ENCODE measurements at regions not wholly inside any gene's neighbourhood (a gene's known extent, or its start where the extent isn't known, plus 50 kb on each side); places are given as distances from the start of the nearest gene placed in this dataset.

DNA sequence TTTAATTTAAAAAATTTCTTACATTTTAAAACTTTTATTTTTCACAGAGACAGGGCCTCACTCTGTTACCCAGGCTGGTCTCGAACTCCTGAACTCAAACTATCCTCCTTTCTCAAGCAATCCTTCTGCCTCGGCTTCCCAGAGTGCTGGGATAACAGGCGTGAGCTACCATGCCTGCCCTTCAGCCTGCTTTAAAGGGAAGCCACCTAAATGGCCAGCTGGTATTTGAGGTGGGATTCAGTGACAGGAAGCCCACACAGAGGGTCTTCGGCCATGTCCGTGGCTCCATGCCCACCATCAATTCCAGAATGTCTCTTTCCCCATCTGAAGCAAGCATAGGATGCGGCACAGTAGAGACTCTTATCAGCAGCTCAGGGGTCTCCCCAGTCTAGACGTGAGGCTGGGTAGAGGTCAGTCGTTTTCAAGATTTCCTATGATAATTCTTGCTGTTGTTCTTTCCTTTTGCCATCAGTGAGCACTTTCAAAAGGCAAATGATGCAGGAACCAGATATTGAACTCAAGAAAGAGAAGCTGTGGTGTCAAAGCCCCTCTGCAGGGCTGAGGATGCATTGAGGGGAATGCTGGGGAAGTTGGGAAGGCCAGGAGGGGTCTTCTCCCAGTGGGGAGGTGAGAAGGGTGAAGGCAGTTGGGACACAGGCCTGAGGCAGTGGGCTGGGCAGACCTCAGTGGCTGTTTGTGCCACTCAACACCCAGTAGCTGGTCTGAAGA lies 291.5 kb upstream of the IGFBP3 start:
- Histone ChIP-seq H2AFZ (no peak overlapping the region), H3F3A (replicated peaks; ENCODE audit: low read depth) (no peaks in the 10 kb centered on the region), H3K27ac (ENCODE audit: low read depth) (no peak overlapping the region), H3K27me3 (ENCODE audit: insufficient read depth) (no peaks in the 10 kb centered on the region), H3K36me3 (ENCODE audit: insufficient read depth) (no peaks in the 10 kb centered on the region), H4K20me1 (replicated peaks; ENCODE audit: insufficient read depth) (no peaks in the 10 kb centered on the region), H3K4me1 (ENCODE audit: insufficient read depth) (no peaks in the 10 kb centered on the region), H3K9me2 (ENCODE audit: insufficient read depth) (0 out of 2 replicates have a peak, but pooled peaks cover 8% of the 10 kb centered on the region), H3K4me2 (no peak overlapping the region), H3K4me3 (no peak overlapping the region), H3K79me2 (replicated peaks; ENCODE audit: insufficient read depth) (no peaks in the 10 kb centered on the region)
- no peaks in the 10 kb centered on the region; the same call in 2 of the 3 replicates for H3K4me1 Mint-ChIP-seq
- no peak overlapping the region for H3K4me3 Mint-ChIP-seq
- no peak for ATAC-seq
- no peaks in the 10 kb centered on the region for H3K9me3 Mint-ChIP-seq
- no peak for DNase-seq (ENCODE audit: low spot score)
- H3K27me3 Mint-ChIP-seq (ENCODE audit: insufficient read depth, low read depth, poor library complexity) = peaks cover under 1% of the 10 kb centered on the region
- H3K27ac Mint-ChIP-seq = no peak overlapping the region
- no peaks in the 10 kb centered on the region; the same call in 2 of the 3 replicates for H3K36me3 Mint-ChIP-seq (ENCODE audit: low read depth)
- TF ChIP-seq, protein P1, sequence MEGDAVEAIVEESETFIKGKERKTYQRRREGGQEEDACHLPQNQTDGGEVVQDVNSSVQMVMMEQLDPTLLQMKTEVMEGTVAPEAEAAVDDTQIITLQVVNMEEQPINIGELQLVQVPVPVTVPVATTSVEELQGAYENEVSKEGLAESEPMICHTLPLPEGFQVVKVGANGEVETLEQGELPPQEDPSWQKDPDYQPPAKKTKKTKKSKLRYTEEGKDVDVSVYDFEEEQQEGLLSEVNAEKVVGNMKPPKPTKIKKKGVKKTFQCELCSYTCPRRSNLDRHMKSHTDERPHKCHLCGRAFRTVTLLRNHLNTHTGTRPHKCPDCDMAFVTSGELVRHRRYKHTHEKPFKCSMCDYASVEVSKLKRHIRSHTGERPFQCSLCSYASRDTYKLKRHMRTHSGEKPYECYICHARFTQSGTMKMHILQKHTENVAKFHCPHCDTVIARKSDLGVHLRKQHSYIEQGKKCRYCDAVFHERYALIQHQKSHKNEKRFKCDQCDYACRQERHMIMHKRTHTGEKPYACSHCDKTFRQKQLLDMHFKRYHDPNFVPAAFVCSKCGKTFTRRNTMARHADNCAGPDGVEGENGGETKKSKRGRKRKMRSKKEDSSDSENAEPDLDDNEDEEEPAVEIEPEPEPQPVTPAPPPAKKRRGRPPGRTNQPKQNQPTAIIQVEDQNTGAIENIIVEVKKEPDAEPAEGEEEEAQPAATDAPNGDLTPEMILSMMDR (conservative IDR thresholded peaks at IDR 0.05; ENCODE audit: low read depth in 2 of 2) = no peak
- TF ChIP-seq ETS1 (IDR thresholded peaks at IDR 0.05) (no peak), EZH2 (IDR thresholded peaks at IDR 0.05; ENCODE audit: low read depth, unreplicated experiment) (no peak), POLR2AphosphoS5 (IDR thresholded peaks at IDR 0.05; ENCODE audit: low read depth) (no peak), CREB1 (CRISPR knock-in tag; IDR thresholded peaks at IDR 0.05; ENCODE audit: low read depth) (no peak), ZNF114 (CRISPR knock-in tag; IDR thresholded peaks at IDR 0.05) (no peak), STAT1 (IDR thresholded peaks at IDR 0.05; ENCODE audit: unreplicated experiment) (no peak), NANOG (IDR thresholded peaks at IDR 0.05; ENCODE audit: borderline replicate concordance) (no peak), JUNB (IDR thresholded peaks at IDR 0.05; ENCODE audit: unreplicated experiment) (no peak)
- TF ChIP-seq, protein P2, sequence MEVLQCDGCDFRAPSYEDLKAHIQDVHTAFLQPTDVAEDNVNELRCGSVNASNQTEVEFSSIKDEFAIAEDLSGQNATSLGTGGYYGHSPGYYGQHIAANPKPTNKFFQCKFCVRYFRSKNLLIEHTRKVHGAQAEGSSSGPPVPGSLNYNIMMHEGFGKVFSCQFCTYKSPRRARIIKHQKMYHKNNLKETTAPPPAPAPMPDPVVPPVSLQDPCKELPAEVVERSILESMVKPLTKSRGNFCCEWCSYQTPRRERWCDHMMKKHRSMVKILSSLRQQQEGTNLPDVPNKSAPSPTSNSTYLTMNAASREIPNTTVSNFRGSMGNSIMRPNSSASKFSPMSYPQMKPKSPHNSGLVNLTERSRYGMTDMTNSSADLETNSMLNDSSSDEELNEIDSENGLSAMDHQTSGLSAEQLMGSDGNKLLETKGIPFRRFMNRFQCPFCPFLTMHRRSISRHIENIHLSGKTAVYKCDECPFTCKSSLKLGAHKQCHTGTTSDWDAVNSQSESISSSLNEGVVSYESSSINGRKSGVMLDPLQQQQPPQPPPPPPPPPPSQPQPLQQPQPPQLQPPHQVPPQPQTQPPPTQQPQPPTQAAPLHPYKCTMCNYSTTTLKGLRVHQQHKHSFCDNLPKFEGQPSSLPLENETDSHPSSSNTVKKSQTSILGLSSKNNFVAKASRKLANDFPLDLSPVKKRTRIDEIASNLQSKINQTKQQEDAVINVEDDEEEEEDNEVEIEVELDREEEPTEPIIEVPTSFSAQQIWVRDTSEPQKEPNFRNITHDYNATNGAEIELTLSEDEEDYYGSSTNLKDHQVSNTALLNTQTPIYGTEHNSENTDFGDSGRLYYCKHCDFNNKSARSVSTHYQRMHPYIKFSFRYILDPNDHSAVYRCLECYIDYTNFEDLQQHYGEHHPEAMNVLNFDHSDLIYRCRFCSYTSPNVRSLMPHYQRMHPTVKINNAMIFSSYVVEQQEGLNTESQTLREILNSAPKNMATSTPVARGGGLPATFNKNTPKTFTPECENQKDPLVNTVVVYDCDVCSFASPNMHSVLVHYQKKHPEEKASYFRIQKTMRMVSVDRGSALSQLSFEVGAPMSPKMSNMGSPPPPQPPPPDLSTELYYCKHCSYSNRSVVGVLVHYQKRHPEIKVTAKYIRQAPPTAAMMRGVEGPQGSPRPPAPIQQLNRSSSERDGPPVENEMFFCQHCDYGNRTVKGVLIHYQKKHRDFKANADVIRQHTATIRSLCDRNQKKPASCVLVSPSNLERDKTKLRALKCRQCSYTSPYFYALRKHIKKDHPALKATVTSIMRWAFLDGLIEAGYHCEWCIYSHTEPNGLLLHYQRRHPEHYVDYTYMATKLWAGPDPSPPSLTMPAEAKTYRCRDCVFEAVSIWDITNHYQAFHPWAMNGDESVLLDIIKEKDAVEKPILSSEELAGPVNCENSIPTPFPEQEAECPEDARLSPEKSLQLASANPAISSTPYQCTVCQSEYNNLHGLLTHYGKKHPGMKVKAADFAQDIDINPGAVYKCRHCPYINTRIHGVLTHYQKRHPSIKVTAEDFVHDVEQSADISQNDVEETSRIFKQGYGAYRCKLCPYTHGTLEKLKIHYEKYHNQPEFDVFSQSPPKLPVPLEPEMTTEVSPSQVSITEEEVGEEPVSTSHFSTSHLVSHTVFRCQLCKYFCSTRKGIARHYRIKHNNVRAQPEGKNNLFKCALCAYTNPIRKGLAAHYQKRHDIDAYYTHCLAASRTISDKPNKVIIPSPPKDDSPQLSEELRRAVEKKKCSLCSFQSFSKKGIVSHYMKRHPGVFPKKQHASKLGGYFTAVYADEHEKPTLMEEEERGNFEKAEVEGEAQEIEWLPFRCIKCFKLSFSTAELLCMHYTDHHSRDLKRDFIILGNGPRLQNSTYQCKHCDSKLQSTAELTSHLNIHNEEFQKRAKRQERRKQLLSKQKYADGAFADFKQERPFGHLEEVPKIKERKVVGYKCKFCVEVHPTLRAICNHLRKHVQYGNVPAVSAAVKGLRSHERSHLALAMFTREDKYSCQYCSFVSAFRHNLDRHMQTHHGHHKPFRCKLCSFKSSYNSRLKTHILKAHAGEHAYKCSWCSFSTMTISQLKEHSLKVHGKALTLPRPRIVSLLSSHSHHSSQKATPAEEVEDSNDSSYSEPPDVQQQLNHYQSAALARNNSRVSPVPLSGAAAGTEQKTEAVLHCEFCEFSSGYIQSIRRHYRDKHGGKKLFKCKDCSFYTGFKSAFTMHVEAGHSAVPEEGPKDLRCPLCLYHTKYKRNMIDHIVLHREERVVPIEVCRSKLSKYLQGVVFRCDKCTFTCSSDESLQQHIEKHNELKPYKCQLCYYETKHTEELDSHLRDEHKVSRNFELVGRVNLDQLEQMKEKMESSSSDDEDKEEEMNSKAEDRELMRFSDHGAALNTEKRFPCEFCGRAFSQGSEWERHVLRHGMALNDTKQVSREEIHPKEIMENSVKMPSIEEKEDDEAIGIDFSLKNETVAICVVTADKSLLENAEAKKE (CRISPR knock-in tag; IDR thresholded peaks at IDR 0.05) = no peak
- TF ChIP-seq, protein P3, sequence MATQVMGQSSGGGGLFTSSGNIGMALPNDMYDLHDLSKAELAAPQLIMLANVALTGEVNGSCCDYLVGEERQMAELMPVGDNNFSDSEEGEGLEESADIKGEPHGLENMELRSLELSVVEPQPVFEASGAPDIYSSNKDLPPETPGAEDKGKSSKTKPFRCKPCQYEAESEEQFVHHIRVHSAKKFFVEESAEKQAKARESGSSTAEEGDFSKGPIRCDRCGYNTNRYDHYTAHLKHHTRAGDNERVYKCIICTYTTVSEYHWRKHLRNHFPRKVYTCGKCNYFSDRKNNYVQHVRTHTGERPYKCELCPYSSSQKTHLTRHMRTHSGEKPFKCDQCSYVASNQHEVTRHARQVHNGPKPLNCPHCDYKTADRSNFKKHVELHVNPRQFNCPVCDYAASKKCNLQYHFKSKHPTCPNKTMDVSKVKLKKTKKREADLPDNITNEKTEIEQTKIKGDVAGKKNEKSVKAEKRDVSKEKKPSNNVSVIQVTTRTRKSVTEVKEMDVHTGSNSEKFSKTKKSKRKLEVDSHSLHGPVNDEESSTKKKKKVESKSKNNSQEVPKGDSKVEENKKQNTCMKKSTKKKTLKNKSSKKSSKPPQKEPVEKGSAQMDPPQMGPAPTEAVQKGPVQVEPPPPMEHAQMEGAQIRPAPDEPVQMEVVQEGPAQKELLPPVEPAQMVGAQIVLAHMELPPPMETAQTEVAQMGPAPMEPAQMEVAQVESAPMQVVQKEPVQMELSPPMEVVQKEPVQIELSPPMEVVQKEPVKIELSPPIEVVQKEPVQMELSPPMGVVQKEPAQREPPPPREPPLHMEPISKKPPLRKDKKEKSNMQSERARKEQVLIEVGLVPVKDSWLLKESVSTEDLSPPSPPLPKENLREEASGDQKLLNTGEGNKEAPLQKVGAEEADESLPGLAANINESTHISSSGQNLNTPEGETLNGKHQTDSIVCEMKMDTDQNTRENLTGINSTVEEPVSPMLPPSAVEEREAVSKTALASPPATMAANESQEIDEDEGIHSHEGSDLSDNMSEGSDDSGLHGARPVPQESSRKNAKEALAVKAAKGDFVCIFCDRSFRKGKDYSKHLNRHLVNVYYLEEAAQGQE (IDR thresholded peaks at IDR 0.05; ENCODE audit: unreplicated experiment) = no peak
